ENCODE measurements at regions not wholly inside any gene's neighbourhood (a gene's known extent, or its start where the extent isn't known, plus 50 kb on each side); places are given as distances from the start of the nearest gene placed in this dataset.
"Not testable (repeated sequence)": the region's sequence is repeated elsewhere in the genome, so short reads cannot be mapped to it uniquely, and the experiment has no call there.

GRCh38 chr15:21730427-21731405 lies 146.8 kb downstream of the POTEB start:
- not testable (repeated sequence) for H3K4me3 Mint-ChIP-seq, H3K4me1 Mint-ChIP-seq, H3K27me3 Mint-ChIP-seq, H3K36me3 Mint-ChIP-seq, H3K27ac Mint-ChIP-seq, H3K9me3 Mint-ChIP-seq
- peak; percentile 94 for ATAC-seq

- not testable (repeated sequence) for H3K4me1 Mint-ChIP-seq, ATAC-seq, H3K9me3 Mint-ChIP-seq
These were observed 152.5 kb downstream of the POTEB start for GRCh38 chr15:21724988-21725387.

GRCh38 chr15:21721115-21721514 lies 156.4 kb downstream of the POTEB start:
- H3K27me3 Mint-ChIP-seq, ATAC-seq, H3K27ac Mint-ChIP-seq, H3K36me3 Mint-ChIP-seq, H3K4me1 Mint-ChIP-seq, H3K4me3 Mint-ChIP-seq, H3K9me3 Mint-ChIP-seq: not testable (repeated sequence)

More at GRCh38 chr15:21724988-21725387, 152.5 kb downstream of the POTEB start:
- not testable (repeated sequence) for H3K4me3 Mint-ChIP-seq, H3K36me3 Mint-ChIP-seq, H3K27me3 Mint-ChIP-seq, H3K27ac Mint-ChIP-seq

- not testable (repeated sequence) for H3K4me3 Mint-ChIP-seq, H3K36me3 Mint-ChIP-seq, H3K27me3 Mint-ChIP-seq, H3K4me1 Mint-ChIP-seq, H3K9me3 Mint-ChIP-seq, H3K27ac Mint-ChIP-seq
- peak; percentile 80 for ATAC-seq
These were observed 158.8 kb downstream of the POTEB start for GRCh38 chr15:21718779-21719178.

- not testable (repeated sequence) for H3K27me3 Mint-ChIP-seq, H3K4me1 Mint-ChIP-seq, H3K4me3 Mint-ChIP-seq, H3K27ac Mint-ChIP-seq, H3K36me3 Mint-ChIP-seq, H3K9me3 Mint-ChIP-seq
- ATAC-seq = peak; percentile 88
These were observed 159.4 kb downstream of the POTEB start for GRCh38 chr15:21718108-21718507.

- H3K4me1 Mint-ChIP-seq, H3K36me3 Mint-ChIP-seq, H3K4me3 Mint-ChIP-seq, H3K27ac Mint-ChIP-seq, H3K9me3 Mint-ChIP-seq, H3K27me3 Mint-ChIP-seq: not testable (repeated sequence)
- peak; percentile 69 for ATAC-seq
These were observed 159.9 kb downstream of the POTEB start for GRCh38 chr15:21717661-21718060.

GRCh38 chr15:21705480-21705879 lies 172.1 kb downstream of the POTEB start:
- H3K4me1 Mint-ChIP-seq, H3K4me3 Mint-ChIP-seq, H3K27me3 Mint-ChIP-seq, H3K9me3 Mint-ChIP-seq, H3K36me3 Mint-ChIP-seq, H3K27ac Mint-ChIP-seq: not testable (repeated sequence)
- ATAC-seq = peak; percentile 86

GRCh38 chr15:21698620-21699019 lies 178.9 kb downstream of the POTEB start:
- H3K4me1 Mint-ChIP-seq, H3K9me3 Mint-ChIP-seq, H3K27me3 Mint-ChIP-seq, H3K27ac Mint-ChIP-seq, ATAC-seq, H3K36me3 Mint-ChIP-seq, H3K4me3 Mint-ChIP-seq: not testable (repeated sequence)

GRCh38 chr15:21695089-21695488 lies 182.4 kb downstream of the POTEB start:
- H3K36me3 Mint-ChIP-seq, H3K4me3 Mint-ChIP-seq, ATAC-seq, H3K4me1 Mint-ChIP-seq, H3K27me3 Mint-ChIP-seq, H3K9me3 Mint-ChIP-seq, H3K27ac Mint-ChIP-seq: not testable (repeated sequence)

- not testable (repeated sequence) for H3K9me3 Mint-ChIP-seq, H3K4me3 Mint-ChIP-seq, H3K27me3 Mint-ChIP-seq, H3K36me3 Mint-ChIP-seq, H3K4me1 Mint-ChIP-seq, H3K27ac Mint-ChIP-seq, ATAC-seq
These were observed 184.9 kb downstream of the POTEB start for GRCh38 chr15:21692471-21693102.

- ATAC-seq = peak; percentile 47
- H3K27me3 Mint-ChIP-seq, H3K4me1 Mint-ChIP-seq, H3K36me3 Mint-ChIP-seq, H3K4me3 Mint-ChIP-seq, H3K9me3 Mint-ChIP-seq, H3K27ac Mint-ChIP-seq: not testable (repeated sequence)
These were observed 216.6 kb upstream of the POTEB3 start for GRCh38 chr15:21656798-21657397.

- not testable (repeated sequence) for H3K36me3 Mint-ChIP-seq, H3K9me3 Mint-ChIP-seq, H3K4me1 Mint-ChIP-seq, H3K4me3 Mint-ChIP-seq, ATAC-seq, H3K27ac Mint-ChIP-seq, H3K27me3 Mint-ChIP-seq
These were observed 215.9 kb upstream of the POTEB3 start for GRCh38 chr15:21656114-21656746.

GRCh38 chr15:21653707-21654106 lies 213.4 kb upstream of the POTEB3 start:
- H3K36me3 Mint-ChIP-seq, ATAC-seq, H3K27ac Mint-ChIP-seq, H3K4me3 Mint-ChIP-seq, H3K9me3 Mint-ChIP-seq, H3K27me3 Mint-ChIP-seq, H3K4me1 Mint-ChIP-seq: not testable (repeated sequence)

GRCh38 chr15:21638770-21639169 lies 198.5 kb upstream of the POTEB3 start:
- not testable (repeated sequence) for H3K4me3 Mint-ChIP-seq, H3K27ac Mint-ChIP-seq, H3K27me3 Mint-ChIP-seq, H3K36me3 Mint-ChIP-seq, H3K9me3 Mint-ChIP-seq, H3K4me1 Mint-ChIP-seq, ATAC-seq

GRCh38 chr15:21626694-21627093 lies 186.4 kb upstream of the POTEB3 start:
- ATAC-seq, H3K36me3 Mint-ChIP-seq, H3K9me3 Mint-ChIP-seq, H3K27me3 Mint-ChIP-seq, H3K4me3 Mint-ChIP-seq, H3K4me1 Mint-ChIP-seq, H3K27ac Mint-ChIP-seq: not testable (repeated sequence)

Data from stimulated activated memory B cell treated with anti-CD40 and anti-IgM and Interleukin-4, amounts not matched to agents 10 μg/mL and 1 μg/mL and 100 μg/mL, for 72 hours (primary cell).